ENCODE measurements at regions not wholly inside any gene's neighbourhood (a gene's known extent, or its start where the extent isn't known, plus 50 kb on each side); places are given as distances from the start of the nearest gene placed in this dataset.

DNA sequence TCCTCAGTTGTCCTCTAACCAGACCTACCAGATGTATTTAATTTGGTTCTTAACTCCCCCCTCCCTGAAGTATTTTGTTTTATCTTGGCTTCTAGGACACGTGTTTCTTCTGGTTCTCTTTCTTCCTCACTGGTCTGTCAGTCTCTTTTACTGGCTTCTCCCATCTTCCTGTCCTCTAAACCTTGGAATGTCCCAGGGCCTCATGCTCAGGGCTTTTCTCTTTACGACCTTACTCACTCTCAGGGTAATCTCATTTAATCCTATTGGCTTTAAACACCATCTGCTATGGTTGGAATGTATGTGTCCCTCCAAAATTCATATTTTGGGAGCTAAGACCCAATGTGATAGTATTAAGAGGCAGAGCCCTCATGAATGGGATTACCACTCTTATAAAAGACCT lies 418.2 kb upstream of the PODXL start:
- Mint-ChIP-seq H3K27ac (no peak overlapping the region), H3K9me3 (no peaks in the 10 kb centered on the region), H3K36me3 (no peaks in the 10 kb centered on the region), H3K27me3 (ENCODE audit: low read depth in 2 of 2) (no peaks in the 10 kb centered on the region), H3K4me3 (no peak overlapping the region), H3K4me1 (no peaks in the 10 kb centered on the region)
- ATAC-seq: no peak
- intact Hi-C loops (cut with micrococcal nuclease): no loop called here
- H3K4me1 ChIP-seq (ENCODE audit: control insufficient read depth, insufficient read depth, low read length): no peaks in the 10 kb centered on the region
- no peaks in the 10 kb centered on the region for H3K9me3 ChIP-seq (ENCODE audit: control insufficient read depth, insufficient read depth, low read length)
- TF ChIP-seq, protein P1, sequence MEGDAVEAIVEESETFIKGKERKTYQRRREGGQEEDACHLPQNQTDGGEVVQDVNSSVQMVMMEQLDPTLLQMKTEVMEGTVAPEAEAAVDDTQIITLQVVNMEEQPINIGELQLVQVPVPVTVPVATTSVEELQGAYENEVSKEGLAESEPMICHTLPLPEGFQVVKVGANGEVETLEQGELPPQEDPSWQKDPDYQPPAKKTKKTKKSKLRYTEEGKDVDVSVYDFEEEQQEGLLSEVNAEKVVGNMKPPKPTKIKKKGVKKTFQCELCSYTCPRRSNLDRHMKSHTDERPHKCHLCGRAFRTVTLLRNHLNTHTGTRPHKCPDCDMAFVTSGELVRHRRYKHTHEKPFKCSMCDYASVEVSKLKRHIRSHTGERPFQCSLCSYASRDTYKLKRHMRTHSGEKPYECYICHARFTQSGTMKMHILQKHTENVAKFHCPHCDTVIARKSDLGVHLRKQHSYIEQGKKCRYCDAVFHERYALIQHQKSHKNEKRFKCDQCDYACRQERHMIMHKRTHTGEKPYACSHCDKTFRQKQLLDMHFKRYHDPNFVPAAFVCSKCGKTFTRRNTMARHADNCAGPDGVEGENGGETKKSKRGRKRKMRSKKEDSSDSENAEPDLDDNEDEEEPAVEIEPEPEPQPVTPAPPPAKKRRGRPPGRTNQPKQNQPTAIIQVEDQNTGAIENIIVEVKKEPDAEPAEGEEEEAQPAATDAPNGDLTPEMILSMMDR (IDR thresholded peaks at IDR 0.05): no peak
- no peak overlapping the region for H3K4me3 ChIP-seq (ENCODE audit: low read length)
- WGBS (ENCODE audit: insufficient coverage): 31% methylated on average over 2 of the region's 2 CpGs
- H3K27me3 ChIP-seq (ENCODE audit: control insufficient read depth, insufficient read depth, low read length): peaks cover 4% of the 10 kb centered on the region
- no peaks in the 10 kb centered on the region for H3K36me3 ChIP-seq (ENCODE audit: control insufficient read depth, insufficient read depth, low read length)
- no peak overlapping the region for H3K27ac ChIP-seq (ENCODE audit: low read length)
- DNase-seq: no peak

DNA sequence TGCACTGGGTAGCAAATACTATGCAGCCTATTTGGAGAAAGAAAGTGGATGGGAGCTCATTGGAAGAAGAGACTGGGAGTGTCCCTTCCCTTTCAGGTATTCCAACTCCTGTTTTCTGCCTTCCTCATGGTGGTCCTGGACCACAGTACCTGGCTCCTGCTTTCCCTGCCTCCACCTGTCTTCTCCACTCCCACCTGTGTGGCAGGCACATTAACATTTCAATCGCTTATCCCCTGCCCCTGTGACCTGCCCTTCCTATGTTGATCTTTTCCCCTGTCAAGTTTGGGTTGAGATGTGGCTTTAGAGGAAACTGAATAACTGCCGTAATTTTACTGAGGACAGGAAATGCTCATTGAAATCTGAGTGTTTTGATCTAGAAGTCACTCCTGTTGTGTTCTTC lies 415.8 kb upstream of the PODXL start:
- intact Hi-C loops (cut with micrococcal nuclease): no loop called here
- peaks cover 4% of the 10 kb centered on the region for H3K27me3 ChIP-seq (ENCODE audit: control insufficient read depth, insufficient read depth, low read length)
- H3K4me1 ChIP-seq (ENCODE audit: control insufficient read depth, insufficient read depth, low read length): no peaks in the 10 kb centered on the region
- no peak overlapping the region for H3K4me3 Mint-ChIP-seq
- TF ChIP-seq, protein P1 (IDR thresholded peaks at IDR 0.05): no peak
- no peaks in the 10 kb centered on the region for H3K36me3 Mint-ChIP-seq
- H3K36me3 ChIP-seq (ENCODE audit: control insufficient read depth, insufficient read depth, low read length): no peaks in the 10 kb centered on the region
- H3K27ac Mint-ChIP-seq: no peak overlapping the region
- H3K27me3 Mint-ChIP-seq (ENCODE audit: low read depth in 2 of 2): no peaks in the 10 kb centered on the region
- H3K4me3 ChIP-seq (ENCODE audit: low read length): no peak overlapping the region
- ATAC-seq: no peak
- 70% methylated on average over 2 of the region's 2 CpGs for WGBS (ENCODE audit: insufficient coverage)
- H3K9me3 Mint-ChIP-seq: no peaks in the 10 kb centered on the region
- H3K9me3 ChIP-seq (ENCODE audit: control insufficient read depth, insufficient read depth, low read length): no peaks in the 10 kb centered on the region
- no peak overlapping the region for H3K27ac ChIP-seq (ENCODE audit: low read length)
- DNase-seq: no peak
- H3K4me1 Mint-ChIP-seq: no peaks in the 10 kb centered on the region

DNA sequence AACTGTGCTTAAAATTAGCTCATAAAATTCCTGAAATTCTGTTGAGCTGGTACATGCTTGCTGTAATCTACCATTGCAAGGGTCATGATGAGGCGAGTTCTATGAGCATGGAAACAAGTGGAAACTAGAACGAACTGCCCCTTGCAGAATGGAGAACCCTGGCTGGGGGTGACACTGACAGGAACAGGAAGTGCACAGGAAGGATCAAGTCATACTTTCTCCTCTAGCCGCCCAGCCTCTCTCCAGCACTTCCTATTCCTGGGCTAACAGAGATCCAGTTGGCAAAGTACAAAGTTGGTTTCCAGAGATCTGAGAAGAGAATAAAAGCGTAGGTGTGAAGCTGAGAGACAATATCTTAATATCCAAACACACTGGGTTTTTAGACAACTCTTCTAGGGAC lies 414.2 kb upstream of the PODXL start:
- Histone ChIP-seq H3K4me1 (ENCODE audit: control insufficient read depth, insufficient read depth, low read length) (no peaks in the 10 kb centered on the region), H3K9me3 (ENCODE audit: control insufficient read depth, insufficient read depth, low read length) (no peaks in the 10 kb centered on the region), H3K4me3 (ENCODE audit: low read length) (no peak overlapping the region), H3K27ac (ENCODE audit: low read length) (no peak overlapping the region), H3K27me3 (ENCODE audit: control insufficient read depth, insufficient read depth, low read length) (peaks cover 4% of the 10 kb centered on the region), H3K36me3 (ENCODE audit: control insufficient read depth, insufficient read depth, low read length) (no peaks in the 10 kb centered on the region)
- Mint-ChIP-seq H3K4me3 (no peak overlapping the region), H3K36me3 (no peaks in the 10 kb centered on the region), H3K27me3 (ENCODE audit: low read depth in 2 of 2) (no peaks in the 10 kb centered on the region), H3K4me1 (no peaks in the 10 kb centered on the region), H3K27ac (no peak overlapping the region), H3K9me3 (no peaks in the 10 kb centered on the region)
- DNase-seq (no peak), ATAC-seq (no peak)
- 57% methylated on average over 4 of the region's 4 CpGs for WGBS (ENCODE audit: insufficient coverage)
- TF ChIP-seq, protein P1 (IDR thresholded peaks at IDR 0.05): no peak
- intact Hi-C loops (cut with micrococcal nuclease): no loop called here

DNA sequence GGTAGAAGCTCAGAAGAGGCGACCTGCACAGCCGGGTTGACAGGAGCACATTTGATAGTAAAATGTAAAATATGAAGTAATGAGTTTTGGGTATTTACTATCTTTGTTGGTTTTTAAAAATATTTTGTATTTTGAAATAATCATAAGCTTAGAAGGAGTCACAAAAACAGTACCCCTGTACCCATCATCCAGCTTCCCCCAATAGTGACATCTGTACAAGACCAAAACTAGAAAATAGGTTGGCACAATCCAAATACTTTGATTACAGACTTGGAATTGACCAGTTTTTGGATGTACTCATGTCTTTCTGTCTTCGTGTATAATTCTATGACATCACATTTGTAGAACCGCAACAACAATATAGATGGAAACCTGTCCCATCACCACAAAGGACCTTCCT lies 413.1 kb upstream of the PODXL start:
- TF ChIP-seq, protein P1 (IDR thresholded peaks at IDR 0.05): no peak
- DNase-seq (no peak), ATAC-seq (no peak)
- Mint-ChIP-seq H3K27me3 (ENCODE audit: low read depth in 2 of 2) (no peaks in the 10 kb centered on the region), H3K27ac (no peak overlapping the region), H3K9me3 (no peaks in the 10 kb centered on the region), H3K4me3 (no peak overlapping the region), H3K4me1 (no peaks in the 10 kb centered on the region), H3K36me3 (no peaks in the 10 kb centered on the region)
- Histone ChIP-seq H3K36me3 (ENCODE audit: control insufficient read depth, insufficient read depth, low read length) (no peaks in the 10 kb centered on the region), H3K27me3 (ENCODE audit: control insufficient read depth, insufficient read depth, low read length) (peaks cover 4% of the 10 kb centered on the region), H3K27ac (ENCODE audit: low read length) (no peak overlapping the region), H3K4me1 (ENCODE audit: control insufficient read depth, insufficient read depth, low read length) (no peaks in the 10 kb centered on the region), H3K9me3 (ENCODE audit: control insufficient read depth, insufficient read depth, low read length) (no peaks in the 10 kb centered on the region), H3K4me3 (ENCODE audit: low read length) (no peak overlapping the region)
- WGBS (ENCODE audit: insufficient coverage): 96% methylated on average over 4 of the region's 4 CpGs
- intact Hi-C loops (cut with micrococcal nuclease): no loop called here
